ENCODE measurements at regions not wholly inside any gene's neighbourhood (a gene's known extent, or its start where the extent isn't known, plus 50 kb on each side); places are given as distances from the start of the nearest gene placed in this dataset.
"Not testable (repeated sequence)": the region's sequence is repeated elsewhere in the genome, so short reads cannot be mapped to it uniquely, and the experiment has no call there.

DNA sequence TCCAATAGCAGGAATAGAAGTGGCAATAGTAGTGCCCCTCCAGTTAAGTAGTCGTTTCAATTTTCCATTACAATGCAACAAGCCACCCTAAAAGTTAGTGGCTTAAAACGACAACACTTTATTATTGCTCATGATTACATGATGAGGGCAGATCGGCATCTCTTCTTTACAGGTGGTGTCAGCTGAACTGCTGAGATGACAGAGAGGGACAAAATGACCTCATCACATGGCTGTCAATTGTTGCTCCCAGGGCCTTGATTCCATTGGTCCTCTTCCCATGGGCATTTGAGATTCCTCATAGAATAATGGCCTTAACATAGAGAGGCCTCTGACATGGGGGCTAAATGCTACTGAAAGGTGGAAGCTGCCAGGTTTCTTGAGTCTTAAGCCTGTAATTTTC is 679.8 kb upstream of the KLHL1 start:
- DNase-seq (ENCODE audit: low spot score), result no peak

DNA sequence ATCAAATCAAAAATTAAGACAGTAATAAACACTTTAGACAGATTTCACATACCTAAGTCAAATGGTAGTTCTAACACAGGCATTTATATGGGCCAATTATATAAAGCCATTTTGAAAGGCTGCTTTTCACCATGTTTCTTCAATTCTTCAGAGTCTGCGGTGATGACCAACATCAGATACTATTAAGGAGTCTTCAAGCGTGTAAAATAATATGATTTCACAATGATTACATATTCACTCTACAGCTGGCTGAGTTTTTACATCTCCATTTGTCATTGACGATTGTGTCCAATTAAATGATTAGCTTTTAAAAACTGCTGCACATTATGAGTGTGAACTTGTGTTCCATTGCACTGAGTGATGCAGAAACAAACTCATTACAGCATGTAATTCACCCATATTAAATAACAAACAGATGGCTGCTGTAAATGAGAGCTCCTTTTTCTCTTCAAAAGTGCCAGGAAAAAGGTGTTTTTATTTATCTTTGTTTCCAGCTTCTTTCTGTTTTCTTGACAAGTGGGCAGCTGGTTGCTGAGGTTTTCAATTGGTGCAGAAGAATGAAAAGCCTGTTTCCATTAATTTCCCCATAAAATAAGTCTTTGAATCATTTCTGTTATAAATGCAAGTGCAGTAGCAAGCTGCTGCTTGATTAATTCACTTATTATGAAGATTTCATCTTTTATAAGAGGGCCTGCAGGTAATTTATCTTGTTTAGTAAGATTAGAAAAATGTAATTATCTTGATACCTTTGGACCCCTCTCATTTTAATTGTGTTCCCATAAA is 676.1 kb upstream of the KLHL1 start:
- DNase-seq (ENCODE audit: low spot score), result no peak

GRCh38 chr13:70769817-70770216 is 661.6 kb upstream of the KLHL1 start:
- no peak for DNase-seq (ENCODE audit: low spot score)

- DNase-seq (ENCODE audit: low spot score), result no peak
These were observed 650.7 kb upstream of the KLHL1 start for GRCh38 chr13:70758932-70759331.

DNA sequence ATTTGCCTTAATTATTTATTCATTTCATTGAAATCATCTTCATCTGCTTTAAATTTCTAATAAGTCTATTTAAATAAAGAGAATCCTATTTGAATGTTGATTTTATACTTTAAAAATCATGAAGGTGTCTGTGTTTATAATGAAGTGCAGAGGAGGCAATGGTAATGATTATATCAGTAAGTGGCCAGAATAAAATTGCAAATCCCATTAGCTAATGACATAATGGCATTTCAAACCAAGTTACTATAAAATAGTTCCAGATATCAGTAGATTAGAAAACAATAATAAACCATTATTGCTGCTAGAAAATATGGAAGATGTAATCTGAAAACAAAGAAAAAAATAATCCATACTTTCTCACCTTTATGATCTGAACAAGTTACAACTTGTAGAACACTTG is 647.8 kb upstream of the KLHL1 start:
- no peak for DNase-seq (ENCODE audit: low spot score)

DNA sequence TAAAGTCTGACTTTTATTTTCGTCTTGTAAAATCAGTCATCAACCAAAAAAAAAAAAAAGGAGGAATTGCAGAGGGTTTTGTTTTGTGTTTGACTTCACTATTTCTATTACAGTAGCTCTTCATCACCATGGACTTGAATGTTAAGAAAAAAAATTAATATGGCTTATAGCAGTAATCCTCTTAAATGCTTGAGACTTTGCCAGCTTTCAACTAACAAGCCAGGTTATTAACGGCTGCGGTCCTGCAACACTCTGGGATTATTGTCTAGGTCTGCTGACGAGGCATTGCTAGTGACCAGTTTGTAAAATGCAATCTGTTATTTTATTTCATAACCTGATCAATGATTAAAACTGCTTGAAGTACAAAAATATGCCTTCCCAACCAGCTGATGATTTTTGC is 647.2 kb upstream of the KLHL1 start:
- DNase-seq (ENCODE audit: low spot score), result no peak

DNA sequence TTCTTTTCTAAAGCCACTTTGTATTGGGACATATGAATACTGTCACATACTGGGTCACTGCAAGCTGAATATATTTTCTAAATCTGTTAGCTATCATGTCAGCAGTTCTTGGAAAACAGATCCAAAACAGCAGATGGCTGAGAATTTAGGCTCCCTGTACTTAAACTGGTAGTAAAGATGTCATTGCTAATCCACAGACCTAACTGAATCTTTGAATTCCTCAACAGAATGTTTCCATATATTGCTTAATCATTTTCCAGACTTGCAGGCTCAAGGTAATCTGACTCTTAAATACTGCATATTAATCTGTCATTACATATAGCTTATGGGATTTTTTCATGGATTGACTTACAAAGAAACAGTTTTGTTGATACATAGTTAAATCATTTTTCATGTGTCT is 639.0 kb upstream of the KLHL1 start:
- no peak for DNase-seq (ENCODE audit: low spot score)

- not testable (repeated sequence) for DNase-seq (ENCODE audit: low spot score)
These were observed 638.2 kb upstream of the KLHL1 start for GRCh38 chr13:70746469-70746868.

DNA sequence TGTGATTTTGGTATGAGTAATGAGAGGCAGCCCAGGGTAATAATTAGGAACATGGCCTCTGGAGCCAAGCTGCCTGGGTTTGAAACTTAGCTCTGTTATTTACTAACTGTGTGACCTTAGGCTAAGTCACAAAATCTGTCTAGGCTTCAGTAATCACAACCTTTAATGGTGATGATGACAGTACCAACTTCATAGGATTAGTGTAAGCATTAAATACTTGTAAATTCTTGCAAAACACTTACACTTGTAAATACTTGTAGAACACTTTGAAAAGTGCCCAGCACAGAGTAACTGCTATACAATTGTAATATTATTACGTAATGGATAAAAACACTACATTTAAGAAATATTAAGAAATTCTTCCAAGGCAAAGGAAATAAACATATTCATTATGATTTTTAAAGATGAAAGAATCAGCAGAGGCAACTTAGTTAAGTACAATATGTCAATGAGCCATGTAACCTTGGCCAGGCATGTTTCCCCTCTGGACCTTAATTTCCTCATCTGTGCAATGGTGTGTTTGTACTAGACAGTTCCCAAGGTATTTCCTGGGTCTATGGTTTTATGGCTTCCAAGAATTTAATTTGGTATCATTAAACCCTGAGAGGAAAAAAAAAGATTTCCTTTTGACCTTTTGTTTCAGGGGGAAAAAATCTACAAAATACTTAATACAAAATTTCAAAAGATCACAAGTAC is 628.5 kb upstream of the KLHL1 start:
- no peak for DNase-seq (ENCODE audit: low spot score)

GRCh38 chr13:70732611-70733010 is 624.4 kb upstream of the KLHL1 start:
- DNase-seq (ENCODE audit: low spot score), result no peak

DNA sequence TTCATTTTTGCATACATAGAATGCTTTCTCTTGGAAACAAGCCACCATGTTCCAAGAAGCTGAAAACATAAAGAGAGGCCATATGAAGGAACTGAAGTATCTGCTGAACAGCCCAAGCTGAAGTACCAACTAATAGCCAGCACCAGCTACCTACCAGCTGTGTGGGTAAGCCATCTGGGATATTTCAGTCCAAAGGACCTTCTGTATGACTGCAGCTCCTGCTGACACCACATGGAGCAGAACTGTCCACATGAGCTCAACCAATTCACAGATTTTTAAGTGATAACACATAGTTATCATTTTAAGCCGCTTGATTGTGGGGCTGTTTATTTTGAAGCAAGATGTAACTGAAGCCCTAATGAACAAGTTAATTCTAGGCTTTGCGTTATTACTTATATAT is 621.1 kb upstream of the KLHL1 start:
- DNase-seq (ENCODE audit: low spot score), result no peak

DNA sequence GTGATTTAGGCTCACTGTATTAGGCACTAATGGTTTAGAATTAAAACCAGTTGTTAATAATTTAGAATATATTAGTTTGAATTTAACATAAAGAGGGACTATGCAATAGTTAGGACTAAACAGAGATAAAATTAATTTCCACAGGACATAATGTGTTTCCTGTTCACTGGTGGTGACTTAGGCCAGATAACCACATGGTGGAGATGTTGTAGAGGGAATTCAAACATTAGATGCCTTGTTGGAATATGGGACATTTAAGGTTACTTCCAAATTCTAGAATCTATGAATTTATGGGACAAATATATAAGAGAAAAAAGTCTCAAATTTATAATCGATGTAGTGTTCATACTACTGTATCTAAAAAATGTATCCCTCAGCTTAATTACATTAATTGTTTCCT is 615.5 kb upstream of the KLHL1 start:
- DNase-seq (ENCODE audit: low spot score), result no peak

GRCh38 chr13:70720386-70720785 is 612.1 kb upstream of the KLHL1 start:
- DNase-seq (ENCODE audit: low spot score), result no peak

GRCh38 chr13:70714993-70715392 is 606.7 kb upstream of the KLHL1 start:
- no peak for DNase-seq (ENCODE audit: low spot score)

GRCh38 chr13:70708775-70709174 is 600.5 kb upstream of the KLHL1 start:
- DNase-seq (ENCODE audit: low spot score), result no peak

- no peak for DNase-seq (ENCODE audit: low spot score)
These were observed 595.5 kb upstream of the KLHL1 start for GRCh38 chr13:70703755-70704154.

GRCh38 chr13:70694996-70695715 is 586.9 kb upstream of the KLHL1 start:
- DNase-seq (ENCODE audit: low spot score), result no peak

- no peak for DNase-seq (ENCODE audit: low spot score)
These were observed 560.7 kb upstream of the KLHL1 start for GRCh38 chr13:70668983-70669382.

- peak; percentile 27 for DNase-seq (ENCODE audit: low spot score)
These were observed 560.0 kb upstream of the KLHL1 start for GRCh38 chr13:70668293-70668692.

- DNase-seq (ENCODE audit: low spot score), result no peak
These were observed 558.8 kb upstream of the KLHL1 start for GRCh38 chr13:70666883-70667556.

DNA sequence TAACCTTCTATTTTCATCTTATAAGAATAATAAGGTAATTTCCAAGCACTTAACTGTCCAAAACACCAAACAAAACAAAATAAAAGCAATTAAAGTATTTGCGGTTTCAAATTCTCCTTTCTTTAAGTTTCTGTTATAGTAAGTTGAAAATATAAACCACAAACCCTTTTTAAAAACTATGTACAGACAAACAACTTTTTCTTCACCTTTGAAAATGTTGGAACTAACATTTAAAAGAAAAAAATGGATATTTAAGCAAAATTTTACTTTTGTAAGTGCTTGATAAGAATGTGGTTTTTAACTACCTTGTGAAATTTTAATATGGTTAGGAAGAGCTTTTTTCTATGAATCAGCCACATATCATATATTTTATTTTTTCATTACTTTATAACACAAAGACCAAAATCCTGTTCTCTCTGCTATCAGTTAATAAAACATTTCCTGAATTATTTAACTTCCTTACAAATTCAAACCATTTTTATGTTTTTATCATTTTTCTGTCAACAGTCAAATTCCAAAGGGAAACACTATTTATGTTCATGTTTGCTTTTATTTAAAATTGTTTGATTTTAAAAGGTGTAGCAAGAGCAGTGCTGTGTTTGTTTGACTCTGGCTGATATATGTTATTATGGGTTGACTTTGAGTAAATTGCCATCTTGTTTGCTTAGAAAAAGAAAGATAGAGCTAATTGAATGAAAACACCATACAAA is 554.1 kb upstream of the KLHL1 start:
- no peak for DNase-seq (ENCODE audit: low spot score)

GRCh38 chr13:70644052-70644451 is 535.8 kb upstream of the KLHL1 start:
- DNase-seq (ENCODE audit: low spot score), result no peak
